AG04450 (cell line): ENCODE measurements at regions not wholly inside any gene's neighbourhood (a gene's known extent, or its start where the extent isn't known, plus 50 kb on each side); places are given as distances from the start of the nearest gene placed in this dataset.

Source experiments
- CTCF ChIA-PET: fragments of 300-600, 350-600 bp; formaldehyde crosslinking; extraction: SDS; loops from one replicate; lab custom pipeline; 2022; ENCODE audit warnings: antibody characterized with exemption, inconsistent platforms; lab: Charles Lee
- POLR2A ChIA-PET: fragments of 350-600 bp; formaldehyde crosslinking; extraction: SDS; loops from one replicate; lab custom pipeline; 2021; ENCODE audit warnings: antibody characterized with exemption, inconsistent platforms; lab: Yijun Ruan, JAX
- DNase-seq: peaks from one replicate; pipeline ENCODE4 v3.0.0-alpha.2; 2011; ENCODE audit warnings: low read depth, low spot score
- H3K27ac ChIP-seq: one replicate; pipeline ENCODE4 v1.5.1; 2012; ENCODE audit warnings: low read depth, low read length, control low read depth
- H3K27me3 ChIP-seq: one replicate; pipeline ENCODE4 v1.6.0; 2012; ENCODE audit warnings: low read length; ENCODE audit not compliant: control insufficient read depth, insufficient read depth
- H3K4me3 ChIP-seq: 2 replicates; pipeline ENCODE4 v1.5.1; 2011; ENCODE audit warnings: mild to moderate bottlenecking, low read depth, low read length, control low read depth
- H3K9me3 ChIP-seq: 2 replicates; pipeline ENCODE4 v1.5.1; 2012; ENCODE audit warnings: low read length; ENCODE audit not compliant: control insufficient read depth, insufficient read depth
- CTCF ChIP-seq: IDR thresholded peaks from 2 replicates; pipeline ENCODE4 v1.5.1; 2011; ENCODE audit warnings: low read depth, low read length, control low read depth, inconsistent platforms

- CTCF ChIA-PET = no interaction called here
- no peak overlapping the region for H3K4me3 ChIP-seq
- H3K27ac ChIP-seq = no peak overlapping the region
- TF ChIP-seq CTCF = no peak
- POLR2A ChIA-PET = no interaction called here
- no peaks in the 10 kb centered on the region for H3K27me3 ChIP-seq
- no peaks in the 10 kb centered on the region for H3K9me3 ChIP-seq
- DNase-seq = no peak
These were observed 334.1 kb upstream of the B3GALT2 start for GRCh38 chr1:193520472-193520871.

GRCh38 chr1:193519922-193520321 is 333.5 kb upstream of the B3GALT2 start:
- CTCF ChIA-PET = no interaction called here
- Histone ChIP-seq H3K27me3 (no peaks in the 10 kb centered on the region), H3K4me3 (no peak overlapping the region), H3K27ac (no peak overlapping the region), H3K9me3 (no peaks in the 10 kb centered on the region)
- DNase-seq = no peak
- TF ChIP-seq CTCF = no peak
- POLR2A ChIA-PET = no interaction called here

- Histone ChIP-seq H3K27me3 (no peaks in the 10 kb centered on the region), H3K27ac (no peak overlapping the region), H3K4me3 (no peak overlapping the region), H3K9me3 (no peaks in the 10 kb centered on the region)
- TF ChIP-seq CTCF = no peak
- ChIA-PET CTCF (no interaction called here), POLR2A (no interaction called here)
- DNase-seq = no peak
These were observed 330.5 kb upstream of the B3GALT2 start for GRCh38 chr1:193516755-193517388.

- Histone ChIP-seq H3K9me3 (no peaks in the 10 kb centered on the region), H3K4me3 (no peak overlapping the region), H3K27ac (no peak overlapping the region), H3K27me3 (no peaks in the 10 kb centered on the region)
- DNase-seq = no peak
- CTCF ChIA-PET = no interaction called here
- POLR2A ChIA-PET = no interaction called here
- TF ChIP-seq CTCF = no peak
These were observed 328.0 kb upstream of the B3GALT2 start for GRCh38 chr1:193514397-193514796.

- no peaks in the 10 kb centered on the region for H3K27me3 ChIP-seq
- CTCF ChIA-PET = no interaction called here
- no peak overlapping the region for H3K4me3 ChIP-seq
- POLR2A ChIA-PET = no interaction called here
- no peaks in the 10 kb centered on the region for H3K9me3 ChIP-seq
- DNase-seq = no peak
- no peak for TF ChIP-seq CTCF
- no peak overlapping the region for H3K27ac ChIP-seq
These were observed 326.6 kb upstream of the B3GALT2 start for GRCh38 chr1:193513032-193513431.
